Osteoblast (primary cell): ENCODE measurements at regions not wholly inside any gene's neighbourhood (a gene's known extent, or its start where the extent isn't known, plus 50 kb on each side); places are given as distances from the start of the nearest gene placed in this dataset.
A peak's percentile ranks its signal among the peaks of the same experiment; 100 is the strongest.

Experiments used
- DNase-seq: peaks from one replicate; pipeline ENCODE4 v3.0.0; 2011; ENCODE audit warnings: low spot score, mixed read lengths; ENCODE audit not compliant: insufficient read length; ENCODE audit errors: missing footprints
- H2AFZ ChIP-seq: 2 replicates; pipeline ENCODE4 v1.6.0; 2011; ENCODE audit warnings: mild to moderate bottlenecking, low read length
- H3K27ac ChIP-seq: 2 replicates; pipeline ENCODE4 v1.5.1; 2011; ENCODE audit warnings: mild to moderate bottlenecking, low read depth, low read length, moderate library complexity
- H3K27me3 ChIP-seq: 2 replicates; pipeline ENCODE4 v1.6.0; 2012; ENCODE audit warnings: mild to moderate bottlenecking, control low read depth, inconsistent platforms, low read length, moderate library complexity; ENCODE audit not compliant: insufficient read depth
- H3K36me3 ChIP-seq: 2 replicates; pipeline ENCODE4 v1.5.1; 2011; ENCODE audit warnings: mild to moderate bottlenecking, low read length, control low read depth, moderate library complexity; ENCODE audit not compliant: insufficient read depth
- H3K4me1 ChIP-seq: 2 replicates; pipeline ENCODE4 v1.5.1; 2011; ENCODE audit warnings: mild to moderate bottlenecking, low read length, control low read depth, moderate library complexity; ENCODE audit not compliant: insufficient read depth
- H3K4me2 ChIP-seq: 2 replicates; pipeline ENCODE4 v1.6.0; 2011; ENCODE audit warnings: mild to moderate bottlenecking, low read length; ENCODE audit not compliant: insufficient read depth
- H3K4me3 ChIP-seq: fragments of 200-600 bp; sonication (generic); 3 replicates; pipeline ENCODE4 v1.5.1; 2012; ENCODE audit warnings: mild to moderate bottlenecking, low read length, inconsistent platforms; ENCODE audit not compliant: insufficient read depth
- H3K79me2 ChIP-seq: 2 replicates; pipeline ENCODE4 v1.6.0; 2012; ENCODE audit warnings: mild to moderate bottlenecking, low read length, control low read depth, inconsistent platforms; ENCODE audit not compliant: insufficient read depth
- H3K9me3 ChIP-seq: 2 replicates; pipeline ENCODE4 v1.5.1; 2011; ENCODE audit warnings: low read depth, low read length, control low read depth
- H4K20me1 ChIP-seq: 2 replicates; pipeline ENCODE4 v1.6.0; 2012; ENCODE audit warnings: mild to moderate bottlenecking, low read length, control low read depth; ENCODE audit not compliant: insufficient read depth
- CTCF ChIP-seq: IDR thresholded peaks from 2 replicates; pipeline ENCODE4 v1.5.1; 2011; ENCODE audit warnings: mild to moderate bottlenecking, low read depth, low read length, moderate library complexity; ENCODE audit errors: extremely low read depth

GRCh38 chr17:14014657-14015056 lies 54.6 kb upstream of the COX10 start:
- Histone ChIP-seq H3K9me3 (no peaks in the 10 kb centered on the region), H3K27me3 (peaks cover 3% of the 10 kb centered on the region), H3K27ac (no peak overlapping the region), H3K79me2 (no peaks in the 10 kb centered on the region), H3K4me2 (peak overlapping the region; percentile 56), H3K36me3 (no peaks in the 10 kb centered on the region), H3K4me3 (no peak overlapping the region), H4K20me1 (no peaks in the 10 kb centered on the region), H2AFZ (no peak overlapping the region), H3K4me1 (peaks cover 9% of the 10 kb centered on the region)
- TF ChIP-seq CTCF, result no peak
- DNase-seq, result no peak

- Histone ChIP-seq H3K4me1 (peaks cover 11% of the 10 kb centered on the region), H3K27ac (no peak overlapping the region), H4K20me1 (no peaks in the 10 kb centered on the region), H3K36me3 (no peaks in the 10 kb centered on the region), H3K79me2 (no peaks in the 10 kb centered on the region), H3K27me3 (peaks cover 3% of the 10 kb centered on the region), H3K4me2 (peak overlapping the region; percentile 56), H2AFZ (no peak overlapping the region), H3K9me3 (no peaks in the 10 kb centered on the region), H3K4me3 (no peak overlapping the region)
- DNase-seq, result no peak
- no peak for TF ChIP-seq CTCF
Measured at GRCh38 chr17:14015271-14015670, 54.0 kb upstream of the COX10 start.

- Histone ChIP-seq H3K27me3 (no peaks in the 10 kb centered on the region), H3K9me3 (no peaks in the 10 kb centered on the region), H2AFZ (no peak overlapping the region), H3K36me3 (no peaks in the 10 kb centered on the region), H3K79me2 (no peaks in the 10 kb centered on the region), H3K4me2 (no peak overlapping the region), H3K27ac (no peak overlapping the region), H4K20me1 (no peaks in the 10 kb centered on the region), H3K4me3 (no peak overlapping the region), H3K4me1 (peaks cover 11% of the 10 kb centered on the region)
- DNase-seq, result no peak
- no peak for TF ChIP-seq CTCF
Measured at GRCh38 chr17:14016858-14017257, 52.4 kb upstream of the COX10 start.

- H4K20me1 ChIP-seq, result no peaks in the 10 kb centered on the region
- H3K9me3 ChIP-seq, result no peaks in the 10 kb centered on the region
- no peaks in the 10 kb centered on the region for H3K27me3 ChIP-seq
- no peak overlapping the region for H3K27ac ChIP-seq
- H3K36me3 ChIP-seq, result no peaks in the 10 kb centered on the region
- H2AFZ ChIP-seq, result no peak overlapping the region
- no peak overlapping the region for H3K4me3 ChIP-seq
- H3K4me2 ChIP-seq, result no peak overlapping the region
- H3K79me2 ChIP-seq, result no peaks in the 10 kb centered on the region
- DNase-seq, result peak; percentile 88
- H3K4me1 ChIP-seq, result peaks cover 11% of the 10 kb centered on the region
- TF ChIP-seq CTCF, result no peak
Measured at GRCh38 chr17:14019186-14019956, 49.9 kb upstream of the COX10 start.
